SK-N-SH (cell line): ENCODE measurements at regions not wholly inside any gene's neighbourhood (a gene's known extent, or its start where the extent isn't known, plus 50 kb on each side); places are given as distances from the start of the nearest gene placed in this dataset.

Experiments
- CHD2 ChIP-seq: fragments of 150-350 bp; IDR thresholded peaks from 2 replicates; pipeline ENCODE4 v1.6.1; 2018; ENCODE audit warnings: low read length; ENCODE audit not compliant: partially characterized antibody
- CTCF ChIP-seq: fragments of 200-600 bp; sonication (generic); IDR thresholded peaks from 2 replicates; pipeline ENCODE4 v1.6.1; 2017; ENCODE audit warnings: antibody characterized with exemption, mild to moderate bottlenecking, moderate library complexity
- ELF1 ChIP-seq: IDR thresholded peaks from 2 replicates; pipeline ENCODE4 v1.4.0; 2012
- EP300 ChIP-seq, 2 experiments: IDR thresholded peaks; 2 replicates each; pipeline versions ENCODE4 v1.4.0 to v1.6.1; 2012; ENCODE audit warnings: borderline replicate concordance in 1 of 2, low read depth in 1 of 2, low read length in 1 of 2
- EZH2phosphoT487 ChIP-seq: fragments of 200-600 bp; sonication (generic); IDR thresholded peaks from 2 replicates; pipeline ENCODE4 v1.6.1; 2017; ENCODE audit warnings: low read depth, mixed run types, mild to moderate bottlenecking, antibody characterized with exemption, moderate library complexity, borderline replicate concordance
- FOXJ3 ChIP-seq: sonication (generic); formaldehyde crosslinking; IDR thresholded peaks from 2 replicates; pipeline ENCODE4 v1.5.1; 2020; ENCODE audit warnings: mild to moderate bottlenecking, missing genetic modification reagents
- MAX ChIP-seq: IDR thresholded peaks from 2 replicates; pipeline ENCODE4 v1.4.0; 2012; ENCODE audit warnings: low read depth
- NFIC ChIP-seq: IDR thresholded peaks from 2 replicates; pipeline ENCODE4 v1.4.0; 2012; ENCODE audit warnings: borderline replicate concordance
- POLR2AphosphoS5 ChIP-seq: IDR thresholded peaks from 2 replicates; pipeline ENCODE4 v1.6.1; 2012; ENCODE audit warnings: low read depth, low read length
- REST ChIP-seq: IDR thresholded peaks from 2 replicates; pipeline ENCODE4 v1.6.1; 2012; ENCODE audit warnings: mild to moderate bottlenecking, low read depth, low read length, moderate library complexity
- SIN3A ChIP-seq: IDR thresholded peaks from 2 replicates; pipeline ENCODE4 v1.6.1; 2012; ENCODE audit warnings: low read depth, mild to moderate bottlenecking, low read length, moderate library complexity, borderline replicate concordance
- USF1 ChIP-seq: IDR thresholded peaks from 2 replicates; pipeline ENCODE4 v1.4.0; 2012; ENCODE audit warnings: low read depth, borderline replicate concordance
- YY1 ChIP-seq: IDR thresholded peaks from 2 replicates; pipeline ENCODE4 v1.4.0; 2012; ENCODE audit warnings: low read depth, mild to moderate bottlenecking

- TF ChIP-seq CTCF (no peak), REST (no peak), YY1 (no peak), POLR2AphosphoS5 (no peak), ELF1 (no peak), EZH2phosphoT487 (no peak), SIN3A (no peak), FOXJ3 (CRISPR knock-in tag) (no peak), EP300 (IDR thresholded peaks at IDR 0.05; ENCODE audit: borderline replicate concordance in 1 of 2, low read depth in 1 of 2, low read length in 1 of 2) (no peak), MAX (no peak), USF1 (no peak), CHD2 (no peak), NFIC (no peak)
Observed at GRCh38 chr7:16026253-16027020, 340.0 kb upstream of the MEOX2 start.
